IMR-90 (cell line): ENCODE measurements at regions not wholly inside any gene's neighbourhood (a gene's known extent, or its start where the extent isn't known, plus 50 kb on each side); places are given as distances from the start of the nearest gene placed in this dataset.

Experiments
- ATAC-seq: fragments of 200-7000 bp; cut with Tn5 transposase; 2 replicates; pipeline ENCODE4 v1.9.1; 2020; ENCODE audit warnings: low read depth, mild to moderate bottlenecking, moderate library complexity
- BruUV-seq: library from RNA; stranded (reverse); fragments of 400-500 nt; replicated peaks from 2 replicates; lab custom pipeline; 2021; lab: Mats Ljungman, UMichigan
- CTCF ChIA-PET: fragments of 300-600 bp; formaldehyde crosslinking; extraction: SDS; loops from one replicate; lab custom pipeline; 2021; ENCODE audit warnings: antibody characterized with exemption; lab: Yijun Ruan, JAX
- POLR2A ChIA-PET: fragments of 300-600 bp; sonication (Branson Sonifier 250); formaldehyde crosslinking; loops from one replicate; lab custom pipeline; 2022; ENCODE audit warnings: antibody characterized with exemption; ENCODE audit not compliant: unreplicated experiment; lab: Charles Lee
- DNase-seq: peaks from one replicate; pipeline ENCODE4 v3.0.0; 2013
- H2AFZ ChIP-seq: replicated peaks from 2 replicates; pipeline ENCODE3; 2013; ENCODE audit warnings: low read length, mild to moderate bottlenecking; ENCODE audit not compliant: poor library complexity
- H2AK5ac ChIP-seq: 2 replicates; pipeline ENCODE4 v1.6.1; 2013; ENCODE audit warnings: low read depth, low read length, inconsistent platforms
- H2AK9ac ChIP-seq: replicated peaks from 2 replicates; pipeline ENCODE3; 2013; ENCODE audit warnings: mild to moderate bottlenecking, low read depth, low read length, moderate library complexity; ENCODE audit not compliant: poor library complexity
- H2BK120ac ChIP-seq: 2 replicates; pipeline ENCODE4 v1.6.1; 2013; ENCODE audit warnings: low read depth, low read length, inconsistent platforms
- H2BK15ac ChIP-seq: 3 replicates; pipeline ENCODE4 v1.6.1; 2013; ENCODE audit warnings: low read depth, low read length, inconsistent platforms
- H2BK20ac ChIP-seq: 2 replicates; pipeline ENCODE4 v1.6.1; 2013; ENCODE audit warnings: low read depth, mild to moderate bottlenecking, inconsistent platforms, low read length, moderate library complexity
- H2BK5ac ChIP-seq: 2 replicates; pipeline ENCODE4 v1.6.1; 2013; ENCODE audit warnings: mild to moderate bottlenecking, low read depth, low read length, inconsistent platforms; ENCODE audit not compliant: poor library complexity, severe bottlenecking
- H3K14ac ChIP-seq: replicated peaks from 2 replicates; pipeline ENCODE4 v1.6.1; 2013; ENCODE audit warnings: low read depth, low read length, inconsistent platforms
- H3K18ac ChIP-seq: 2 replicates; pipeline ENCODE4 v1.6.1; 2013; ENCODE audit warnings: low read depth, low read length, control low read depth
- H3K23ac ChIP-seq: 2 replicates; pipeline ENCODE4 v1.6.1; 2013; ENCODE audit warnings: low read depth, low read length, inconsistent platforms
- H3K27ac ChIP-seq: 2 replicates; pipeline ENCODE4 v1.5.1; 2013; ENCODE audit warnings: mild to moderate bottlenecking, control low read depth, low read length; ENCODE audit not compliant: insufficient read depth
- H3K27me3 ChIP-seq: 2 replicates; pipeline ENCODE4 v1.6.1; 2013; ENCODE audit warnings: low read length; ENCODE audit not compliant: control insufficient read depth, insufficient read depth
- H3K36me3 ChIP-seq: 2 replicates; pipeline ENCODE4 v1.6.1; 2013; ENCODE audit warnings: low read length, mixed read lengths; ENCODE audit not compliant: control insufficient read depth, insufficient read depth
- H3K4ac ChIP-seq: 2 replicates; pipeline ENCODE4 v1.6.1; 2013; ENCODE audit warnings: low read depth, low read length, inconsistent platforms
- H3K4me1 ChIP-seq: 2 replicates; pipeline ENCODE4 v1.6.1; 2013; ENCODE audit warnings: low read length, mixed read lengths; ENCODE audit not compliant: control insufficient read depth, insufficient read depth
- H3K4me2 ChIP-seq: 2 replicates; pipeline ENCODE4 v1.6.1; 2013; ENCODE audit warnings: low read depth, mild to moderate bottlenecking, control low read depth, low read length, moderate library complexity
- H3K4me3 ChIP-seq: 2 replicates; pipeline ENCODE4 v1.5.1; 2013; ENCODE audit warnings: low read depth, mild to moderate bottlenecking, control low read depth, low read length, moderate library complexity; ENCODE audit not compliant: insufficient read depth
- H3K56ac ChIP-seq: 2 replicates; pipeline ENCODE4 v1.6.1; 2013; ENCODE audit warnings: low read length, inconsistent platforms; ENCODE audit not compliant: insufficient read depth; ENCODE audit errors: extremely low read depth
- H3K79me1 ChIP-seq, 2 experiments: 2 replicates each; pipeline ENCODE4 v1.6.1; 2013; ENCODE audit warnings: low read length in 2 of 2, inconsistent platforms in 1 of 2, low read depth in 1 of 2
- H3K9ac ChIP-seq: 2 replicates; pipeline ENCODE4 v1.6.1; 2013; ENCODE audit warnings: low read depth, low read length, control low read depth
- H3K9me1 ChIP-seq: 2 replicates; pipeline ENCODE4 v1.6.1; 2013; ENCODE audit warnings: low read length, inconsistent platforms; ENCODE audit not compliant: insufficient read depth
- H3K9me3 ChIP-seq: 2 replicates; pipeline ENCODE4 v1.6.1; 2013; ENCODE audit warnings: low read length; ENCODE audit not compliant: control insufficient read depth, insufficient read depth
- H4K20me1 ChIP-seq: 2 replicates; pipeline ENCODE4 v1.6.1; 2013; ENCODE audit warnings: low read length, inconsistent platforms; ENCODE audit not compliant: insufficient read depth
- H4K5ac ChIP-seq: 2 replicates; pipeline ENCODE4 v1.6.1; 2013; ENCODE audit warnings: mild to moderate bottlenecking, low read depth, low read length, control low read depth
- H4K8ac ChIP-seq, 2 experiments: 2 replicates each; pipeline ENCODE4 v1.6.1; 2013; ENCODE audit warnings: low read depth in 2 of 2, low read length in 2 of 2, control low read depth in 1 of 2, inconsistent platforms in 1 of 2
- H4K91ac ChIP-seq: 2 replicates; pipeline ENCODE4 v1.6.1; 2013; ENCODE audit warnings: low read depth, low read length, inconsistent platforms; ENCODE audit not compliant: insufficient read depth
- BHLHE40 ChIP-seq: fragments of 150-350 bp; IDR thresholded peaks from 2 replicates; pipeline ENCODE4 v1.6.1; 2016; ENCODE audit warnings: mild to moderate bottlenecking, low read depth, low read length
- CEBPB ChIP-seq: IDR thresholded peaks from 2 replicates; pipeline ENCODE4 v1.6.1; 2012; ENCODE audit warnings: low read depth, low read length, improper control_type of control experiment
- CHD1 ChIP-seq: IDR thresholded peaks from 2 replicates; pipeline ENCODE4 v1.6.1; 2012; ENCODE audit warnings: low read depth, low read length, improper control_type of control experiment
- FOS ChIP-seq: fragments of 150-350 bp; IDR thresholded peaks from 2 replicates; pipeline ENCODE4 v1.6.1; 2016; ENCODE audit warnings: low read depth, low read length
- MAFK ChIP-seq: IDR thresholded peaks from 2 replicates; pipeline ENCODE4 v1.6.1; 2012; ENCODE audit warnings: low read depth, low read length, improper control_type of control experiment
- MAZ ChIP-seq: IDR thresholded peaks from 2 replicates; pipeline ENCODE4 v1.6.1; 2012; ENCODE audit warnings: low read depth, mild to moderate bottlenecking, low read length, improper control_type of control experiment, moderate library complexity, borderline replicate concordance
- MXI1 ChIP-seq: IDR thresholded peaks from 2 replicates; pipeline ENCODE4 v1.6.1; 2012; ENCODE audit warnings: low read depth, mild to moderate bottlenecking, low read length, moderate library complexity, borderline replicate concordance
- NFE2L2 ChIP-seq: fragments of 150-350 bp; IDR thresholded peaks from 2 replicates; pipeline ENCODE4 v1.6.1; 2016; ENCODE audit warnings: low read depth, mild to moderate bottlenecking, low read length
- POLR2A ChIP-seq: IDR thresholded peaks from 2 replicates; pipeline ENCODE4 v1.6.1; 2012; ENCODE audit warnings: mild to moderate bottlenecking, low read depth, low read length
- RAD21 ChIP-seq: IDR thresholded peaks from 2 replicates; pipeline ENCODE4 v1.6.1; 2012; ENCODE audit warnings: low read length, improper control_type of control experiment
- RCOR1 ChIP-seq: IDR thresholded peaks from 2 replicates; pipeline ENCODE4 v1.6.1; 2012; ENCODE audit warnings: mild to moderate bottlenecking, low read length, improper control_type of control experiment; ENCODE audit not compliant: insufficient replicate concordance
- RFX5 ChIP-seq: IDR thresholded peaks from 2 replicates; pipeline ENCODE4 v1.8.0; 2012; ENCODE audit warnings: low read depth, mild to moderate bottlenecking, low read length, moderate library complexity
- SMC3 ChIP-seq: fragments of 150-350 bp; IDR thresholded peaks from 2 replicates; pipeline ENCODE4 v1.6.1; 2016; ENCODE audit warnings: low read depth, mild to moderate bottlenecking, antibody characterized with exemption, low read length, moderate library complexity
- WGBS, 2 experiments: methylation state at CpG; one replicate each; pipeline versions ENCODE4 v1.1.5 to v1.1.7; 2013; ENCODE audit warnings: missing lambda C conversion rate in 2 of 2; ENCODE audit not compliant: insufficient read length in 1 of 2; ENCODE audit errors: extremely low coverage in 2 of 2; 5-methylcytosine and 5-hydroxymethylcytosine counted together
- dilution Hi-C: fragments of 300-500 bp; cut with HindIII; formaldehyde crosslinking; loops from one replicate; pipeline ENCODE4 v1.14.3; 2018; ENCODE audit warnings: low sequenced_read_pairs; ENCODE audit not compliant: unreplicated experiment
- in situ Hi-C: fragments of 300-500 bp; cut with MboI; formaldehyde crosslinking; loops from 3 replicates; pipeline ENCODE4 v1.14.3; 2019; ENCODE audit warnings: low sequenced_read_pairs, inconsistent platforms, mixed read lengths
- intact Hi-C: fragments of 100-400 bp; cut with micrococcal nuclease; formaldehyde crosslinking; loops from 2 replicates; pipeline ENCODE4 v1.10.0; 2022
- TF ChIP-seq, protein P1 (sequence below): fragments of 150-350 bp; IDR thresholded peaks from 2 replicates; pipeline ENCODE4 v1.6.1; 2016; ENCODE audit warnings: low read depth, mild to moderate bottlenecking, low read length, moderate library complexity, borderline replicate concordance
- TF ChIP-seq, protein P2 (sequence below): conservative IDR thresholded peaks from 2 replicates; pipeline ENCODE4 v1.5.1; 2012; ENCODE audit warnings: mild to moderate bottlenecking, low read depth, low read length, improper control_type of control experiment
- TF ChIP-seq, protein P3 (sequence below): fragments of 150-350 bp; IDR thresholded peaks from 2 replicates; pipeline ENCODE4 v1.6.1; 2017; ENCODE audit warnings: mild to moderate bottlenecking, antibody characterized with exemption, low read length, low read depth

DNA sequence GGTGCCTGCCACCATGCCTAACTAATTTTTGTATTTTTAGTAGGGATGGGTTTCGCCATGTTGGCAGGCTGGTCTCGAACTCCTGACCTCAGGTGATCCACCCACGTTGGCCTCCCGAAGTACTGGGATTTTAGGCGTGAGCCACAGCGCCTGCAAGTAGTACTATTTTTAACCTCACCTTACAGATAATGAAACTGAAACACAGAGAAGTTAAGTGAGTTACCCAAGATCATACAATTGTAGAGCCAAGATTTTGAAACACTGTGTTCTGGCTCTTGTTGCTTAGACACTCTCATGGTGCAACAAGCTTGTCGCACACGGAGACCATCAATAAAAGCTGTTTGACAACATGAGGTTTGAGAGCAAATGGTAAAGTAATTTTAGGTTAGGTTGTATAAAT is 159.1 kb upstream of the LMNTD1 start:
- DNase-seq (no peak), ATAC-seq (no peak)
- dilution Hi-C loops (no loop called here), in situ Hi-C loops (no loop called here), intact Hi-C loops (no loop called here)
- H3K4me1 ChIP-seq, result no peaks in the 10 kb centered on the region; the same call in 1 of the 2 replicates
- no peak overlapping the region; the same call in 1 of the 2 replicates for H4K91ac ChIP-seq
- H4K8ac ChIP-seq, result peak overlapping the region; percentile 72 to 75; a peak in 3 of 4 replicates
- H3K36me3 ChIP-seq, result no peaks in the 10 kb centered on the region
- ChIA-PET POLR2A (no interaction called here), CTCF (no interaction called here)
- H3K4me3 ChIP-seq, result no peak overlapping the region
- peak overlapping the region; percentile 36; the same call in 1 of the 2 replicates for H2BK120ac ChIP-seq
- H2BK5ac ChIP-seq, result peak overlapping the region; percentile 100
- no peaks in the 10 kb centered on the region for H3K9me1 ChIP-seq
- H3K9me3 ChIP-seq, result peaks cover 10% of the 10 kb centered on the region
- peak overlapping the region; percentile 19; the same call in 1 of the 3 replicates for H2BK15ac ChIP-seq
- TF ChIP-seq MXI1 (no peak), RAD21 (no peak), BHLHE40 (no peak), CEBPB (no peak), RCOR1 (no peak), POLR2A (no peak), NFE2L2 (no peak), CHD1 (no peak), RFX5 (no peak), FOS (no peak), SMC3 (no peak), MAZ (no peak), MAFK (no peak)
- TF ChIP-seq, protein P1, sequence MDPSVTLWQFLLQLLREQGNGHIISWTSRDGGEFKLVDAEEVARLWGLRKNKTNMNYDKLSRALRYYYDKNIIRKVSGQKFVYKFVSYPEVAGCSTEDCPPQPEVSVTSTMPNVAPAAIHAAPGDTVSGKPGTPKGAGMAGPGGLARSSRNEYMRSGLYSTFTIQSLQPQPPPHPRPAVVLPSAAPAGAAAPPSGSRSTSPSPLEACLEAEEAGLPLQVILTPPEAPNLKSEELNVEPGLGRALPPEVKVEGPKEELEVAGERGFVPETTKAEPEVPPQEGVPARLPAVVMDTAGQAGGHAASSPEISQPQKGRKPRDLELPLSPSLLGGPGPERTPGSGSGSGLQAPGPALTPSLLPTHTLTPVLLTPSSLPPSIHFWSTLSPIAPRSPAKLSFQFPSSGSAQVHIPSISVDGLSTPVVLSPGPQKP, result no peak
- TF ChIP-seq, protein P2, sequence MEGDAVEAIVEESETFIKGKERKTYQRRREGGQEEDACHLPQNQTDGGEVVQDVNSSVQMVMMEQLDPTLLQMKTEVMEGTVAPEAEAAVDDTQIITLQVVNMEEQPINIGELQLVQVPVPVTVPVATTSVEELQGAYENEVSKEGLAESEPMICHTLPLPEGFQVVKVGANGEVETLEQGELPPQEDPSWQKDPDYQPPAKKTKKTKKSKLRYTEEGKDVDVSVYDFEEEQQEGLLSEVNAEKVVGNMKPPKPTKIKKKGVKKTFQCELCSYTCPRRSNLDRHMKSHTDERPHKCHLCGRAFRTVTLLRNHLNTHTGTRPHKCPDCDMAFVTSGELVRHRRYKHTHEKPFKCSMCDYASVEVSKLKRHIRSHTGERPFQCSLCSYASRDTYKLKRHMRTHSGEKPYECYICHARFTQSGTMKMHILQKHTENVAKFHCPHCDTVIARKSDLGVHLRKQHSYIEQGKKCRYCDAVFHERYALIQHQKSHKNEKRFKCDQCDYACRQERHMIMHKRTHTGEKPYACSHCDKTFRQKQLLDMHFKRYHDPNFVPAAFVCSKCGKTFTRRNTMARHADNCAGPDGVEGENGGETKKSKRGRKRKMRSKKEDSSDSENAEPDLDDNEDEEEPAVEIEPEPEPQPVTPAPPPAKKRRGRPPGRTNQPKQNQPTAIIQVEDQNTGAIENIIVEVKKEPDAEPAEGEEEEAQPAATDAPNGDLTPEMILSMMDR, result no peak
- TF ChIP-seq, protein P3, sequence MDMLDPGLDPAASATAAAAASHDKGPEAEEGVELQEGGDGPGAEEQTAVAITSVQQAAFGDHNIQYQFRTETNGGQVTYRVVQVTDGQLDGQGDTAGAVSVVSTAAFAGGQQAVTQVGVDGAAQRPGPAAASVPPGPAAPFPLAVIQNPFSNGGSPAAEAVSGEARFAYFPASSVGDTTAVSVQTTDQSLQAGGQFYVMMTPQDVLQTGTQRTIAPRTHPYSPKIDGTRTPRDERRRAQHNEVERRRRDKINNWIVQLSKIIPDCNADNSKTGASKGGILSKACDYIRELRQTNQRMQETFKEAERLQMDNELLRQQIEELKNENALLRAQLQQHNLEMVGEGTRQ, result no peak
- H3K27me3 ChIP-seq, result no peaks in the 10 kb centered on the region
- H3K18ac ChIP-seq, result peak overlapping the region; percentile 85; the same call in 1 of the 2 replicates
- no peak overlapping the region for H3K4me2 ChIP-seq
- H3K9ac ChIP-seq, result no peak overlapping the region
- no peaks in the 10 kb centered on the region for H4K20me1 ChIP-seq
- peak overlapping the region; percentile 66; the same call in 1 of the 2 replicates for H3K4ac ChIP-seq
- H3K23ac ChIP-seq, result no peak overlapping the region
- H4K5ac ChIP-seq, result peak overlapping the region; percentile 78; the same call in 1 of the 2 replicates
- peak overlapping the region; percentile 61; the same call in 1 of the 2 replicates for H2BK20ac ChIP-seq
- peak overlapping the region; percentile 81 for H3K14ac ChIP-seq
- no peak overlapping the region for H2AK9ac ChIP-seq
- peak overlapping the region; percentile 94; the same call in 1 of the 2 replicates for H2AK5ac ChIP-seq
- H3K27ac ChIP-seq, result peak overlapping the region; percentile 23; the same call in 1 of the 2 replicates
- no peaks in the 10 kb centered on the region for H3K79me1 ChIP-seq
- no peak overlapping the region for H3K56ac ChIP-seq
- no TSS peak for BruUV-seq
- WGBS, 2 experiments, result 100% methylated on average over 2 of the region's 8 CpGs; no CpG with 5 or more reads in 1 of the 2 experiments
- H2AFZ ChIP-seq, result no peak overlapping the region
